Mononuclear cell (primary cell): ENCODE measurements at regions not wholly inside any gene's neighbourhood (a gene's known extent, or its start where the extent isn't known, plus 50 kb on each side); places are given as distances from the start of the nearest gene placed in this dataset.
"Not testable (repeated sequence)": the region's sequence is repeated elsewhere in the genome, so short reads cannot be mapped to it uniquely, and the experiment has no call there.

Experiments used
- H3K27me3 ChIP-seq: 2 replicates; pipeline ENCODE4 v1.6.0; 2011; ENCODE audit warnings: low read length, control low read depth; ENCODE audit not compliant: insufficient read depth
- H3K4me1 ChIP-seq: 2 replicates; pipeline ENCODE4 v1.5.1; 2011; ENCODE audit warnings: mild to moderate bottlenecking, low read length, control low read depth; ENCODE audit not compliant: insufficient read depth
- H3K4me3 ChIP-seq: 2 replicates; pipeline ENCODE4 v1.5.1; 2011; ENCODE audit warnings: mild to moderate bottlenecking, low read length, moderate library complexity
- H3K9me3 ChIP-seq: 2 replicates; pipeline ENCODE4 v1.5.1; 2011; ENCODE audit warnings: low read depth, mild to moderate bottlenecking, control low read depth, low read length

DNA sequence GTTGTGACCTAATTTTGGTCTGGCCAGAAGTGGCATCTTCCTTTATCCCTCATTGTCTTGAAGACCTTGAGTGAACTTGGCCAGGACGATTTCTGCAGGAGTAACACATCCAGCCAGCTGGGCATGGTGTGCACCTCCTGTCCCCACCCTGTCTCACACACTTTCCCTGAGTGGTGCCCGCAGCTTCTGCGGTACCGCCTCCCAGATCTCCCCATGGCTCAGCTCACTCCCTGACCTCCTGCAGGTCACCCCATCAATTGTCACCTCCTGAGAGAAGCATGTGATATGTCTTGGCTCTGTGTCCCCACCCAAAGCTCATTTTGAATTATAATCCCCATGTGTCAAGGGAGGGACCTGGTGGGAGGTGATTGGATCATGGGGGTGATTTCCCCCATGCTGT, 50.2 kb upstream of the TP53I11 start:
- no peaks in the 10 kb centered on the region for H3K9me3 ChIP-seq
- H3K4me3 ChIP-seq: no peak overlapping the region
- H3K4me1 ChIP-seq: no peaks in the 10 kb centered on the region
- no peaks in the 10 kb centered on the region for H3K27me3 ChIP-seq

DNA sequence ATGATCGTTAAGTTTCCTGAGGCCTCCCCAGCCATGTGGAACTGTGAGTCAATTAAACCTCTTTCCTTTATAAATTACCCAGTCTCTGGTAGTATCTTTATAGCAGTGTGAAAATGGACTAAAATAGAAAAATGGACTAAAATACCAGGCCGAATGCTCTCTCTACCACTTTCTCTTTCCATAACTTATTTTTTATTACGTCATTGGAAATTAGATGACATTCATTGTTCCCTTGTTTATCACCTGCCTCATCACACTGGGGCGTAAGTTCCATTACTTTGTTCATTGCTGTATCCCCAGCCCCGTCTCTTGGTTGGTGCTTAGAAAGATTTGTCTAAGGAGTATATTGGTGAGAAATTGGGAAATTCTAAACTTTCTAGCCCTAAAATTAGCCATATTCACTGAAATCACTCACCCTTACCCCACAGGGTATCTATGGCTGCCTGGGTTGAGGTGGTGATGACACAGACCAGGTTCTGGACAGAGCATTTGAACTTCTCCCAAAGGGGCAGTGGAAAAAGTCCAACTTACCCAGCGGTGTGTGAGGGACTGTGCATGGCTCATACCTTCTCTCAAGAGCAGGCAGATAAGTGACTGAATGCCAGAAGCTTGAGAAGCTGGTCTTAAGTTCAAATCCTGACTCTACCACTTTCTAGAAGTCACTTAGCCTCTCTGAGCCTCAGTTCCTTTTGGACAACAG, 50.9 kb upstream of the TP53I11 start:
- Histone ChIP-seq H3K9me3 (no peaks in the 10 kb centered on the region), H3K27me3 (no peaks in the 10 kb centered on the region), H3K4me1 (no peaks in the 10 kb centered on the region), H3K4me3 (no peak overlapping the region)

DNA sequence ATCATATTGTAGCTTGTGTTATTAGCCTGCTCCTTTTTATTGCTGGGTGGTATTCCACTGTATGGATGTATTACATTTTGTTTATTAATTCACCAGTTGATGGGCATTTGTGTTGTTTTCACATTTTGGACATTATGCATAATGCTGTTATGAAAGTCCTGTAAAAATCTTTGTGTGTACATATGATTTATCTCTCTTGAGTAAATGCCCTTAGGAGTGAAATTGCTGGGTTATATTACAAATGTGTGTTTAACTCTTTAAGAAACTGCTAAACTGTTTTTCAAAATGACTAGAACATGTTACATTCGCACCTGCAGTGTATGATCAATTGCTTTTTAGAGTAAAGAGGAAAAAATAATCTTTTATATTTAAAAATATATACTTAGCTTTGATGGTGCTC, 54.4 kb upstream of the TP53I11 start:
- Histone ChIP-seq H3K4me1 (no peaks in the 10 kb centered on the region), H3K4me3 (no peak overlapping the region)

GRCh38 chr11:45007011-45007410, 56.3 kb upstream of the TP53I11 start:
- Histone ChIP-seq H3K4me3 (no peak overlapping the region), H3K9me3 (no peaks in the 10 kb centered on the region), H3K4me1 (no peaks in the 10 kb centered on the region), H3K27me3 (no peaks in the 10 kb centered on the region)

More for the DNA sequence above, 54.4 kb upstream of the TP53I11 start:
- H3K27me3 ChIP-seq: no peaks in the 10 kb centered on the region
- H3K9me3 ChIP-seq: no peaks in the 10 kb centered on the region

GRCh38 chr11:45015983-45016382, 65.3 kb upstream of the TP53I11 start:
- H3K27me3 ChIP-seq, H3K4me1 ChIP-seq, H3K9me3 ChIP-seq, H3K4me3 ChIP-seq: not testable (repeated sequence)

- peaks cover 10% of the 10 kb centered on the region for H3K4me1 ChIP-seq
- H3K27me3 ChIP-seq, H3K4me3 ChIP-seq, H3K9me3 ChIP-seq: not testable (repeated sequence)
Observed at GRCh38 chr11:45016446-45016845, 65.8 kb upstream of the TP53I11 start.

- H3K9me3 ChIP-seq: no peaks in the 10 kb centered on the region
- peaks cover 11% of the 10 kb centered on the region for H3K4me1 ChIP-seq
- no peaks in the 10 kb centered on the region for H3K27me3 ChIP-seq
- no peak overlapping the region for H3K4me3 ChIP-seq
Observed at GRCh38 chr11:45017329-45017728, 66.6 kb upstream of the TP53I11 start.

GRCh38 chr11:45021001-45021400, 70.3 kb upstream of the TP53I11 start:
- H3K4me3 ChIP-seq: no peak overlapping the region
- H3K9me3 ChIP-seq: no peaks in the 10 kb centered on the region
- peaks cover 16% of the 10 kb centered on the region for H3K4me1 ChIP-seq
- H3K27me3 ChIP-seq: no peaks in the 10 kb centered on the region

- H3K4me1 ChIP-seq: peaks cover 19% of the 10 kb centered on the region
- H3K4me3 ChIP-seq: no peak overlapping the region
- no peaks in the 10 kb centered on the region for H3K27me3 ChIP-seq
- H3K9me3 ChIP-seq: no peaks in the 10 kb centered on the region
Observed at GRCh38 chr11:45021692-45022141, 71.0 kb upstream of the TP53I11 start.

DNA sequence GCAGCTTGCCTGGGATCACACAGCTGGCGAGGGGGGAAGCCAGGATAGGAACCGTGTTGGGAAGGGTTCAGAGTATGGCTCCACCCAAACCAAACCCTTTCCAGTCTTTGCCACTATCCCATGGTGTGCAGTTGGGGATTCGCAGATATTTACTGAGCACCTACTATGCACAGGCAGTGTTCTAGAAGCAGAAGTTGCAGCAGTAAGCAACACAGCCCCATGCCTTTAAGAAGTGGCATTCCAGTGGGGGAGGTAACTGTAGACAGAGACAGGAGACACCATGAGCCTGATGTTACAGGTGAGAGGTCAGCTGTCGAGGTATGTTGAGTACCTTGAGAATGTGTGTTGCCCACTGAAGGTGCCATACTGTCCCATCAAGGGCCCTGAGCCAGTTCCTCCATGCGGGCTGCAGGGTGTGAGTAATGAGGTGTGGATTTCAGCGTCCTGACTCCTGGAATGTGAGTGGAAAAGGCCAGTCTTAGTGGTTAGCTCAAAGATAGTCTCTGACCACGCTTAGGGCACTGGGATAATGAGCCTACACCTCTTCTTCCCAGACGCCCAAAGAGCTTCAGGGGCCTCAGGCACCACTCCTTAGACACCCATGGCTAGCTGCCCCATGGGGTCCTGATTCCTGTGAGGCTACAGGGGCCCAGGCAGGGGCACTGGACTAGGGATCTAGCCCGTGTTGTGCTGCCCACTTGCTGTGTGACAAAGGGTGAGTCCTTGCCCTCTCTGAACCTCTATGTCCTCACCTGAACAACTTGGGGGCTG, 71.8 kb upstream of the TP53I11 start:
- Histone ChIP-seq H3K4me3 (no peak overlapping the region), H3K4me1 (peaks cover 19% of the 10 kb centered on the region), H3K9me3 (no peaks in the 10 kb centered on the region), H3K27me3 (no peaks in the 10 kb centered on the region)

DNA sequence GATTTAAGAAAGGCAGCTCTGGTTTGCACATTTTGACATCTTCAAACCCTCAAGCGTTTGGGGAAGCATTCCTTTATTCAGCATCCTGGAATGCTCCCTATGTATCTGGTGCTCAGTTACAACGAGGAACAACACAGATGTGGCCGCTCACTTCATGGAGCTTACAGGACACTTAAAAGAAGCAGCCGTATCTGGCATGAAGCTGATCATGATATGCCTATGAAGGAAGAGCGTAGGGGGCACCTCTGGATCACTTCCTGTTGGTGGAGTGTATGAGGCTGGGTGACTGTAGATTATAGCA, 72.3 kb upstream of the TP53I11 start:
- Histone ChIP-seq H3K27me3 (no peaks in the 10 kb centered on the region), H3K4me3 (no peak overlapping the region), H3K4me1 (peaks cover 19% of the 10 kb centered on the region), H3K9me3 (no peaks in the 10 kb centered on the region)

DNA sequence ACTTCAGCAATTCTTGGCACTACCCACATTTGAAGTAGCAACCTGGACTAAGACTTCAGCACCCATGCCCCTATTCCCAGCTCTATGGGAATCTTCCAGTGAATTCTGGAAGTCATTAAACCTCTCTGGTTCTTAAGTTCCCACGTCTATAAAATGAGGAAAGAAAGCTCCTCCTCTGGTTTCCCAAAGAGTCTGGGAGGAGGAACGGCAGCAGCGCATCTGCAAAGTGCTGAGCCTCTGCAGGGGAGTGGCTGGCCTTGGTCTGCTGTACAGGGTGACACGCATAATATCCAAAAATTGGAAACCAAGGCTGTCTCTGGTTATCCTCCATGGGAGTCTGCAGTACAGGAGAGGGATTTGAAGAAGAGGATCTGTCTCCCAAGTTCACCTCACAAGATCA, 73.6 kb upstream of the TP53I11 start:
- Histone ChIP-seq H3K27me3 (no peaks in the 10 kb centered on the region), H3K4me3 (no peak overlapping the region), H3K9me3 (no peaks in the 10 kb centered on the region), H3K4me1 (peaks cover 25% of the 10 kb centered on the region)

DNA sequence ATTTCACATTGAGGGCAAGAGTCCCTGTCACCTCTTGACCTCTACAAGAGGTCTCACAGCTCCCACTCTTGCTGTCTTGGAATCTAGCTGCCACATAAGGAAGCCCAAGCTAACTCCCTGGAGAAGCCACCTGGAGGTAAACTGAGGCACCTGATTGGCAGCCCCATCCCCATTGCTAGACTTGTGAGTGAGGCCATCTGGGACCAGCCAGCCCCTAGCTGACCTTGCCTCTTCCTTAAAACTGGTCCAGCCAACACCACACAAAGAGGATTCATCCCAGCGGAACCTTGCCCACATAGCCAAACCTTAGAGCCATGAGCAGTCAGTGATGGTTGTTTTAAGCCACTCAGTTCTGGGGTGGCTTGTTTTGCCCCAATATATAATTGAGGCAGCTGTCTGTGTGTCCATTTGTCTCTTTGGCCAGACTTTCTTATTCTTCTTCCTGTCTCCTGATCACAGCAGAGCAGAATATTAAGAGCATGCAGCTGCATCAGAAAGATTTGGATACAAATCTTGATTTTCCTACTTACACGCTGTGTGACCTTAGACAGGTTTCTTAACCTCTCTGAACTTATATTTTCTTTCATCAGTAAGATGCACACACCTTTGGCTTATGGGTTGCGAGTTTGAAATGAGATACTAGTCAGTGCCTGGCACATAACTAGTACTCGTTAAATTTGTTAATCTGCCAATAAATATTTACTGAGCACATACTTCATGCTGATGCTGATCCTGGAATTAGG, 74.3 kb upstream of the TP53I11 start:
- Histone ChIP-seq H3K4me3 (no peak overlapping the region), H3K27me3 (no peaks in the 10 kb centered on the region), H3K9me3 (no peaks in the 10 kb centered on the region), H3K4me1 (peaks cover 25% of the 10 kb centered on the region)

- Histone ChIP-seq H3K4me3 (no peak overlapping the region), H3K27me3 (no peaks in the 10 kb centered on the region), H3K9me3 (no peaks in the 10 kb centered on the region), H3K4me1 (peaks cover 20% of the 10 kb centered on the region)
Observed at GRCh38 chr11:45025716-45026492, 75.2 kb upstream of the TP53I11 start.

DNA sequence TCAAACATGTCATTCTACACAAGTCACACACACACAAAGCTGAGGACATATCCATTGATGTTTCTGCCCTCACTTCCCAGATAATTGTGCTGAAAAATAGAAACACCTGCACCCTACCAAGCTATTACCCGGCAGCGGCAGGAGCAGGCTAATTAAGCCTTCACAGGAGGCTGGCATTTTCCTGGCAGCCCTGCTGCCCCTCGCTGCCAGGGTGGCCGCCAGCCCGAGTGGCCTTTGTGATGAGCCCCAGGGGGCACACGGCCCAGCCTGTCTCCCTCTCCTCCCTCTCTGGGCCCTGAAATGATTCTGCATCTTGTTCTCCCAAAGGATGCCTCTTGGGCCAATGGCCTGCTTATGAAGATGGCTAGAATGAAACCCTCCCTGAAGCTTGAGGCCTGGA, 76.2 kb upstream of the TP53I11 start:
- H3K4me3 ChIP-seq: no peak overlapping the region
- H3K4me1 ChIP-seq: peaks cover 15% of the 10 kb centered on the region
- H3K27me3 ChIP-seq: no peaks in the 10 kb centered on the region
- no peaks in the 10 kb centered on the region for H3K9me3 ChIP-seq
